NB4 (cell line): ENCODE measurements at regions not wholly inside any gene's neighbourhood (a gene's known extent, or its start where the extent isn't known, plus 50 kb on each side); places are given as distances from the start of the nearest gene placed in this dataset.
"Not testable (repeated sequence)": the region's sequence is repeated elsewhere in the genome, so short reads cannot be mapped to it uniquely, and the experiment has no call there.

Experiments used
- DNase-seq: peaks from one replicate; pipeline ENCODE4 v3.0.0; 2010; ENCODE audit warnings: low read depth
- H3K4me3 ChIP-seq: one replicate; pipeline ENCODE4 v1.5.1; 2011; ENCODE audit warnings: mild to moderate bottlenecking, low read depth, low read length, moderate library complexity
- CTCF ChIP-seq: IDR thresholded peaks from one replicate; pipeline ENCODE4 v1.5.1; 2012; ENCODE audit warnings: low read depth, low read length
- MYC ChIP-seq: IDR thresholded peaks from 2 replicates; pipeline ENCODE4 v1.6.1; 2011; ENCODE audit warnings: low read depth, low read length
- POLR2A ChIP-seq: IDR thresholded peaks from 2 replicates; pipeline ENCODE4 v1.6.1; 2011; ENCODE audit warnings: mild to moderate bottlenecking; ENCODE audit not compliant: insufficient read length; ENCODE audit errors: extremely low read depth
- TF ChIP-seq, protein P1 (sequence below): IDR thresholded peaks from 2 replicates; pipeline ENCODE4 v1.6.1; 2011; ENCODE audit warnings: low read depth, low read length

DNA sequence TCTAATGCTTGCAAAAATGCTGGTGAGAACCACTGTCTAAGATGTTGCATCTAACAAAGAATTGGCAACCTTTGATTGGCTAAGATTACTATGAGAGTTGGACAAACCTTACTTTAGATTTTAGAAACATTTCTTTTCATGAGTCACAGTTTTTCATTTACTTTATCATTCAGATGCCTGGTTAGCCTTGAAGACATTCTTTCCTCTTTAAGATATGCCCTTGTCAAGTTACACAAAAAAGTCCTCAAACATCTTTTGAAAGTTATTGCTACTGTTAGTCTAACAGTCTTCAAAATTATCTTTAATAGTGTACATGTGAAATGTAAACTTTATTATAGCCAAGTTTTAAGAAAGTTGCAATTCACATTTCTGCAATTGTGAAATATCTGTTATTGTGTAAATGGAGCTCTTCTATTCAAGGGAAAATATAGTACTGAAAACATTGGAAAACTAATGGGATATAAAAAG lies 276.3 kb downstream of the RND3 start:
- no peak overlapping the region for H3K4me3 ChIP-seq
- DNase-seq: no peak
- TF ChIP-seq CTCF (no peak), POLR2A (no peak), MYC (no peak)
- TF ChIP-seq, protein P1, sequence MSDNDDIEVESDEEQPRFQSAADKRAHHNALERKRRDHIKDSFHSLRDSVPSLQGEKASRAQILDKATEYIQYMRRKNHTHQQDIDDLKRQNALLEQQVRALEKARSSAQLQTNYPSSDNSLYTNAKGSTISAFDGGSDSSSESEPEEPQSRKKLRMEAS: no peak

DNA sequence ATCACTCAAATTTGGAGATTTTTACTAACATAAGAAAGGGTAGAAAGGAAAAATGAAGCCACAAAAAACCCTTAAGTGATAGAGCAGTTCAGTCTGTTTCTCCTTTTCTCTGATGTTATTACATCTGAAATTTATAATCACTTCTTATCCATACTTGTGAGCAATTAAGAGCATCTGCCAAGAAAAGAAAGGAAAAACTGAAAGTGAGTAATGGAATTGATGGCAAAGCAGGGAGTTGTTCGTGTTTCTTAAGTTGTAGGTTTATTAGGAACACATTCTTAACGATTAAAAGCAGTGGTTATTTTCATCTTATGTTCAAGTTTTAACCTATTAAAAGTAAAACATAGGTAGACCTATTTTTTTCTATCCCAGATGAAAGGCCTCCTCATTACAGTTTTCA lies 277.7 kb downstream of the RND3 start:
- no peak for TF ChIP-seq MYC
- no peak for TF ChIP-seq CTCF
- no peak for TF ChIP-seq POLR2A
- TF ChIP-seq, protein P1: no peak

GRCh38 chr2:150208689-150209088 lies 278.8 kb downstream of the RND3 start:
- H3K4me3 ChIP-seq: no peak overlapping the region
- no peak for DNase-seq
- no peak for TF ChIP-seq MYC
- TF ChIP-seq, protein P1: no peak
- no peak for TF ChIP-seq CTCF
- TF ChIP-seq POLR2A: no peak

More for the DNA sequence above, 277.7 kb downstream of the RND3 start:
- DNase-seq: no peak
- no peak overlapping the region for H3K4me3 ChIP-seq

- no peak for DNase-seq
These were observed 279.5 kb downstream of the RND3 start for GRCh38 chr2:150207979-150208378.

DNA sequence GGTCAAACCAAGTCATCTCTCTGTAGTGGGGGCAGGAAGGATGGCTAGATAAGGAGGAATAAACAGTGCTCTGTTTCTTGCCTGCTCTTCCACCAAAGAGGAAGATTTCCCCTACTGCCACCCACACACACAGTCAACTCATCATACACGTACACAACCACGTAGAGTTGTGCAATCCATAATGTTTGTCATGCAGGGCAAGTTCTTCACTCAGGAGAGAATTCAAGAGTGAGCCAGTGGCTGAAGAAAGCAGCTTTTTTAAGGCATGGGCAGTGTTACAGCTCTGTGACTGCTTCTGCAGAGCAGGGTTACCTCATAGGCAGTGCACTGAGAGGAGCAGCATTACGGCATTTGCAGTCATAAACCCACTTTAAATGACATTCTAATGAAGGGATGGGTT lies 283.0 kb downstream of the RND3 start:
- DNase-seq: peak; percentile 12
- TF ChIP-seq MYC (no peak), POLR2A (no peak), CTCF (no peak)
- TF ChIP-seq, protein P1: no peak
- no peak overlapping the region for H3K4me3 ChIP-seq

More at GRCh38 chr2:150207979-150208378, 279.5 kb downstream of the RND3 start:
- H3K4me3 ChIP-seq: no peak overlapping the region
- no peak for TF ChIP-seq CTCF
- TF ChIP-seq POLR2A: no peak
- TF ChIP-seq, protein P1: no peak
- TF ChIP-seq MYC: no peak

DNA sequence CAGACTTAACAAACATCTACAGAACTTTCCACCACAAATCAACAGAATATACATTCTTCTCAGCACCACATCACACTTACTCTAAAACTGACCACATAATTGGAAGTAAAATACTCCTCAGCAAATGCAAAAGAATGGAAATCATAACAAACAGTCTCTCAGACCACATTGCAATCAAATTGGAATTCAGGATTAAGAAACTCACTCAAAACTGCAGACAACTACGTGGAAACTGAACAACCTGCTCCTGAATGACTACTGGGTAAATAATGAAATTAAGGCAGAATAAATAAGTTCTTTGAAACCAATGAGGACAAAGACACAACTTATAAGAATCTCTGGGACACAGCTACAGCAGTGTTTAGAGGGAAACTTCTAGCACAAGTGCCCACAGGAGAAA lies 292.7 kb downstream of the RND3 start:
- DNase-seq, H3K4me3 ChIP-seq: not testable (repeated sequence)
